ENCODE measurements at regions not wholly inside any gene's neighbourhood (a gene's known extent, or its start where the extent isn't known, plus 50 kb on each side); places are given as distances from the start of the nearest gene placed in this dataset.
"Not testable (repeated sequence)": the region's sequence is repeated elsewhere in the genome, so short reads cannot be mapped to it uniquely, and the experiment has no call there.

- DNase-seq (ENCODE audit: low read depth in 2 of 2): no peak
Measured at GRCh38 chr2:198517976-198518375, 713.6 kb downstream of the PLCL1 start.

DNA sequence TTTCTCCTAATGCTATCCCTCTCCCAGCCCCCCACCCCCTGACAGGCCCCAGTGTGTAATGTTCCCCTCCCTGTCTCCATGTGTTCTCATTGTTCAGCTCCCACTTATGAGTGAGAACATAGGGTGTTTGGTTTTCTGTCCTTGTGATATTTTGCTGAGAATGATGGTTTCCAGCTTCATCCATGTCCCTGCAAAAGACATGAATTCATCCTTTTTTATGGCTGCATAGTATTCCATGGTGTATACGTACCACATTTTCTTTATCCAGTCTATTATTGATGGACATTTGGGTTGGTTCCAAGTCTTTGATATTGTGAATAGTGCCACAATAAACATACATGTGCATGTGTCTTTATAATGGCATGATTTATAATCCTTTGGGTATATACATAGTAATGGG is 704.2 kb downstream of the PLCL1 start:
- not testable (repeated sequence) for DNase-seq (ENCODE audit: low read depth in 2 of 2)

- DNase-seq (ENCODE audit: low read depth in 2 of 2): no peak
Measured at GRCh38 chr2:198499539-198499938, 695.1 kb downstream of the PLCL1 start.

- no peak for DNase-seq (ENCODE audit: low read depth in 2 of 2)
Measured at GRCh38 chr2:198498516-198498915, 694.1 kb downstream of the PLCL1 start.

DNA sequence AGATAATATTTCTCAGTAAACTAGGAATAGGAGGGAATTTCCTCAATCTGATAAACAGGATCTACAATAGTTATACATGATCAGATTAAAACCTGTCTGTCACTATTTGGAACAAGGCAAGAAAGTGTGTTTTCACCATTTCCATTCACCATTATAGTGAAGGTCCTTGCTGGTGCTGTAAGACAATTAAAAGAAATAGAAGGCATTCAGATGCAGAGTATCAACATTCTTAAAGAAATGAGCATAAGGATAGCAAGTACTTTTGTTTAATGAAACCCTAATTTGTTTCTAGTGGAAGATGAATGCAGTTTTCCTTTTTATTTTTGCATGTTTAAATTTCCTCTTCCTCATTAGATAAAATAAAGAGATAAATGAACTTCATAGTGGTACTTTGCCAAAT is 693.7 kb downstream of the PLCL1 start:
- no peak for DNase-seq (ENCODE audit: low read depth in 2 of 2)

DNA sequence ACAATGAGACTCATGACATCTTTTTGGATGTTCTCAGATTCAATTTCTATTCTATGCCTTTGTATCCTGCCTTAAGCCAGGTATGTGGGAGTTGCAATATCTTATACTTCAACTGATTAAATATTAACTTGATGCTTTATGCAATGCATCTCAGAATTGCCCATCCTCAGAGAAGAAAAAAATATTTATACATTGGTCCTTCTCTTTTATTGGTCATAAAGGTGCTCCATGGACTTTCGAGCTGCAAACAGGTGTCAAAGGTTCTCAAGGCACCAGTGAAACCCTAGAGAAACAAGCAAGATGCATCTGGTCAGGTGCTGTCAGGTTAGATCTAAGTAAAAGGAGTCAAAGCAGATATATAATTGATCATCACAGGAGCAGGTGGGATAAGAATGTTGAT is 690.5 kb downstream of the PLCL1 start:
- DNase-seq (ENCODE audit: low read depth in 2 of 2): no peak

- DNase-seq (ENCODE audit: low read depth in 2 of 2): no peak
Measured at GRCh38 chr2:198490748-198491147, 686.4 kb downstream of the PLCL1 start.

DNA sequence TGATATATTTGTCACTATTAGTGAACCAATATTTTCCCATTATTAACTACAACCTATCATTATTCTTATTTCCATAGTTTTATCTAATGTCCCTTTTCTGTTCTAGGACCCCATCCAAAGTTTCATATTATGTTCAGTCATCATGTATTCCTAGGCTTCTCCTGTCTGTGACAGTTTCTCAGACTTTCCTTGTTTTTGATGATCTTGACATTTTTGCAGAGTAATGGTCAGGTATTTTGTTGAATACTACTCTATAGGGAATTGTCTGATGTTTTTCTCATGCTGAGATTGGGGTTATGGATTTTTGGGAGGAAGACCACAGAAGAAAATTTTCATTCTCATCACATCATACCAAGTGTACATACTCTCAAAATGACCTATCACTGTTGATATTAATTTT is 684.6 kb downstream of the PLCL1 start:
- no peak for DNase-seq (ENCODE audit: low read depth in 2 of 2)

GRCh38 chr2:198483051-198483450 is 678.7 kb downstream of the PLCL1 start:
- no peak for DNase-seq (ENCODE audit: low read depth in 2 of 2)

GRCh38 chr2:198479065-198479464 is 674.7 kb downstream of the PLCL1 start:
- no peak for DNase-seq (ENCODE audit: low read depth in 2 of 2)

DNA sequence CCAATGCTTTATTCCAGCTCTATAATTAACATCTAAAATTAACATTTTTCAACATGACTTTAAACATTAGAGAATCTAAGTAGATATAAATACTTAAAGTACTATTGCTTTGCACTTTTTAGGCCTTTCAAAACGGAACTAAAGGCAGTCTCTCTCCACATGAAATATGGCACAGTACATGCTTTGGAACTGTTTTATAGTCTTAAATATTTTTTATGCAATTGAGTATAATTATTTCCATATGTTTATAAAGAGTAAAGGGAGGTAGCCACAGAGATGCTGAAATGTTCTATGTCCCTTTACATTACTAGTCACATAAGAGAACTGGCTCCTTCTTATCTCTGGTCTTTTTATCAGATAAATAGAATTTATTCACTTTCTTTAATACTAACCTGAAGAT is 674.0 kb downstream of the PLCL1 start:
- DNase-seq (ENCODE audit: low read depth in 2 of 2): no peak

- no peak for DNase-seq (ENCODE audit: low read depth in 2 of 2)
Measured at GRCh38 chr2:198476007-198476406, 671.6 kb downstream of the PLCL1 start.

DNA sequence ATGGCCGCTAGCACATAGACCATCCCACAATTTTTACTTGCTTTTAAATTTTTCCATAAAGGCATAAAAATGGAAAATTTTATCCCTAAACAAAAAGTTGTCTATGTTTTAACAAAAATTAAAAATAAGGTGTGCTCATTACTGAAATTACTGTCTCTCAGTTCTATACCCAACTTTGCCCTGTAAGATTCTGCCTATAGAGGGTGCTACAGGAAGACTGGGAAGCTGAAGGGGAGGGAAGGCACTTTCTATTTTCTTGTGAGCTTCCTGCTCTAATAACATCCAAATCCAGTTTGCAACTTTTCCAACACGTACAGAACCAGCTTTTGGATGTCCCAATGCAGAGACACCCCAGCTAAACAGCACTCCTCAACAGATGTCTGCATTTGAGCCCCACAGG is 666.9 kb downstream of the PLCL1 start:
- DNase-seq (ENCODE audit: low read depth in 2 of 2): no peak

DNA sequence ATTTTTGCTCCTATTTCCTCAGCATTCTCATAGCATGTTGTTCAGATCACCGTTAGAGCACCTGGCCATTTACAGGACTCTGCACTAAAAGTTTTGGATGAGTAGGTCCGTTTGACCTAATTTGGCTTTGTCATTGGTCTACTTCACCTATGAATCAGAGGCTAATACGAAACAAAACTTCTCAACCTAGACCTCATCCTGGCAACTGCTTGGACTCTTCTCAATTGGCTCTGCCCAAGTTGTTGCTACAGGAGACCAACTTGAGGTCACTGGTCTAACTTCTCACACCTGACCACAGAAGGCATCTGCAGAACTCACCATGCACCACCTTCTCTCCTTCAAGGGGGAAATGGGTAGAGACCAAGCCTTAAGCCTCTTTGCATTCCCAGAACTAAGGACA is 663.7 kb downstream of the PLCL1 start:
- DNase-seq (ENCODE audit: low read depth in 2 of 2): no peak

GRCh38 chr2:198465970-198466369 is 661.6 kb downstream of the PLCL1 start:
- DNase-seq (ENCODE audit: low read depth in 2 of 2): no peak

GRCh38 chr2:198456418-198456817 is 652.0 kb downstream of the PLCL1 start:
- DNase-seq (ENCODE audit: low read depth in 2 of 2): no peak

- no peak for DNase-seq (ENCODE audit: low read depth in 2 of 2)
Measured at GRCh38 chr2:198453866-198454265, 649.5 kb downstream of the PLCL1 start.

DNA sequence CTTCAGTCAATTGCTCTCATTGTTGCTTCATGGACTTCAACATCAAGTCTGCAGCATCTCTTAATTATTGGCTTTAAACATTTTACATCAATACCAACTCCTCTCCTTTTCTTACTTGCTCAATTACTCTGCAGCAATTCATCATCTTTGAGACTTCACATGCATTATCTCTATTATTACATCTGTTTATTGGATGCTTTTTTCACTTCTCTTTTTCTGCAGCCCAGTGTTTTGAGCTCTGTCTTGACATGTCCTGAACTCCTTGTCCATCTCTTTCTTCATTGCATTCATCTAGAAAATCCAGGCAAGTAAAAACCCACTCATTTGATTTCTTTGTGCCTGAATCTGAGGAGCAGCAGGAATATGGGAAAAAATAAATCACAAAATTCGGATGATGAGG is 647.9 kb downstream of the PLCL1 start:
- no peak for DNase-seq (ENCODE audit: low read depth in 2 of 2)

GRCh38 chr2:198448789-198449188 is 644.4 kb downstream of the PLCL1 start:
- DNase-seq (ENCODE audit: low read depth in 2 of 2): no peak

GRCh38 chr2:198444800-198445287 is 640.5 kb downstream of the PLCL1 start:
- DNase-seq (ENCODE audit: low read depth in 2 of 2): no peak

DNA sequence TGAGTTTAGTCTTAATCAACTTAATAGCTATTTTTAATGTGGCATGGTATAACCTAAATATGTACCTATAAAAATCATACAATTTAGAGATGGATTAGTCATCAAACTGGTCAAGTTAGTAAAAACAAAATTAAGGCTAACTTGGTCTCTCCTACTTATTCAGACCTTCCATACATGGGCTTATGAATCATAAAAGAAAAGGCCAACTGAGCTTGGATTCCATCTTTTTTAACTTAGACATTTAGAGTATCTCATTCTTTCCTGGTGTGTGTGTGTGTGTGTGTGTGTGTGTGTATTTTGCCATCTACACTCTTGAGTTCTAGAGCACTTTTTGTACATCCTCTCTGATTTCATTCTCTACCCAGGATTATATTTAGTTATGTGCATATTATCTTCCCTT is 637.5 kb downstream of the PLCL1 start:
- DNase-seq (ENCODE audit: low read depth in 2 of 2): no peak

DNA sequence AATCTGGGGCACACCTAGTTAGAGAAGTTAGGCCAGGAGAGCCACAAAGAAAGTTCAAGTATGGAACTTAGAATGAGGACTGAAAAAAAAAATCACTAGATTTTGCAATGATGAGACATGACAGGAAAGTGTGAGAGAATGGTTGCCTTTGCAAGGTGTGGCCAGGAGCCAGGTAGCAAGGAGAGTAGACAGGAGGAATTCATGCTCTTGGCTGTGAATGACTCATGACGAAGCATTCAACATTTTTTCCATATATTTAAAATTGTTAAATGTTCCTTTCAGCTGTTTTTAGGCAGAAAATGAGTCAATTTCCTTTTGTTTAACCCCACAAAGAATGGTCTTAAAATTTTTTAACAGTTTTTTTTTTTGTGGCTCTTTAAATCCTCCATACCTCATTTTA is 636.9 kb downstream of the PLCL1 start:
- DNase-seq (ENCODE audit: low read depth in 2 of 2): no peak

GRCh38 chr2:198440833-198441232 is 636.4 kb downstream of the PLCL1 start:
- no peak for DNase-seq (ENCODE audit: low read depth in 2 of 2)

DNA sequence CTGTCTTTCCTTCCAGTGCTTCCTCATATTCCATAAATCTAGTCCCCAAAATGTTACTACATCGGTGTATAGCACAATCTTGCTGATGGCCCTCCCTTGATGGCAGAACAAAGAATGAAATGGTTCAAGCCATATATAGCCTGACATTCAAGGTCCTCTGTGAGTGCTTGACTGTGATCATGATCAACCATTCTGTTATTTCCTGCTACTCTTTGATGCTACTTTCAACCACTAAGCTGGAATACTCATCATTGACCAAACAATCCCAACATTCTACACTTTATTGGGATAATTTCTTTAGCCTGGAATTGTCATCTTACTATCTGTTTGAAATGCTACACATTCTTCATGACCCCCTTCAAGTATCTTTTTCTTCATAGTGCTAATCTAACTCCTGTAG is 633.9 kb downstream of the PLCL1 start:
- DNase-seq (ENCODE audit: low read depth in 2 of 2): no peak

DNA sequence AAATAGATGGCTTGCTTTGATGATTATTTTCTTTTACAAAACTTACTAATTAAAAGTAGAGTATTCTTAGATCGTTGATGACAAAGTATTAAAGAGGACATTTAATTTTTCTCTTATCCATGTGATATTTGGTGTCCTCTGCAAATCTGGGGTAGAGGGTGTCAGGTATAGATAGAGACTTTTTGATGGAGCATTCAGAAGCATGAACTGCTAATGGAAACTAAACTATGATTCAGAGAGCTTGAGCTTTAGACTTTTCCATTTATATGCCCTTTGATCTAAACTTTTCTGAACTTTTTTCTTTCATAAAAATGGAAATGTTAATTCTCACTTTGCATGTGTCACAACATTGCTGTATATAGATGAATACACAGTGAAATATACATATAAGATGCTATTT is 619.7 kb downstream of the PLCL1 start:
- DNase-seq (ENCODE audit: low read depth in 2 of 2): no peak
